Thyroid gland (tissue), 4 donors: ENCODE measurements at regions not wholly inside any gene's neighbourhood (a gene's known extent, or its start where the extent isn't known, plus 50 kb on each side); places are given as distances from the start of the nearest gene placed in this dataset.

Experiments used
- POLR2A ChIP-seq, 2 donors: fragments of 450-650 bp; IDR thresholded peaks; one replicate each; pipeline ENCODE4 v1.6.1; 2017; ENCODE audit warnings: antibody characterized with exemption in 2 of 2, mild to moderate bottlenecking in 2 of 2, moderate library complexity in 1 of 2
- TF ChIP-seq, protein P1 (sequence below), 6 experiments: fragments of 200-600 bp in 3 of 6; fragments of 450-650 bp in 3 of 6; sonication (generic) in 3 of 6; IDR thresholded peaks; one replicate each; pipeline ENCODE4 v1.5.1; 2016 to 2019; ENCODE audit warnings: antibody characterized with exemption in 6 of 6, mild to moderate bottlenecking in 2 of 6, inconsistent platforms in 1 of 6, moderate library complexity in 1 of 6

DNA sequence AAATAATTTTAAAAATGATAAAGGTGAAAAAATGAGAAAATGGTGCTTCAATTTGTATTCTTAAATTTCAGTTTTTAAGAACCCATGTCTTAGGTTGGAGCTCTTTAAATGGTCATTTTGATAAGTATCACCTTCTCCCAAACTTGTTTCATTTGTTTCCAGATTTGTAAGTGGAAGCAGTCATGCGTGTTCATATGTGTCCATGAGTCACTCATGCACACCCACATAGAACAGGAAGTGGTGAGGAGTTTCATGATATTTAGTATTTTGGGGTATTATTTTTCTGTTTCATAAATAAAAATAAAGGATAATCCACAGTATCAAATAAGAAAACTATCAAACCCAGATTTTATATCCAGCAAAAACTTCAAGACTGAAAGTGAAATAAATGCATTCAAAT lies 570.4 kb upstream of the ST8SIA4 start:
- TF ChIP-seq POLR2A (IDR thresholded peaks at IDR 0.05): no peak
- TF ChIP-seq, protein P1, sequence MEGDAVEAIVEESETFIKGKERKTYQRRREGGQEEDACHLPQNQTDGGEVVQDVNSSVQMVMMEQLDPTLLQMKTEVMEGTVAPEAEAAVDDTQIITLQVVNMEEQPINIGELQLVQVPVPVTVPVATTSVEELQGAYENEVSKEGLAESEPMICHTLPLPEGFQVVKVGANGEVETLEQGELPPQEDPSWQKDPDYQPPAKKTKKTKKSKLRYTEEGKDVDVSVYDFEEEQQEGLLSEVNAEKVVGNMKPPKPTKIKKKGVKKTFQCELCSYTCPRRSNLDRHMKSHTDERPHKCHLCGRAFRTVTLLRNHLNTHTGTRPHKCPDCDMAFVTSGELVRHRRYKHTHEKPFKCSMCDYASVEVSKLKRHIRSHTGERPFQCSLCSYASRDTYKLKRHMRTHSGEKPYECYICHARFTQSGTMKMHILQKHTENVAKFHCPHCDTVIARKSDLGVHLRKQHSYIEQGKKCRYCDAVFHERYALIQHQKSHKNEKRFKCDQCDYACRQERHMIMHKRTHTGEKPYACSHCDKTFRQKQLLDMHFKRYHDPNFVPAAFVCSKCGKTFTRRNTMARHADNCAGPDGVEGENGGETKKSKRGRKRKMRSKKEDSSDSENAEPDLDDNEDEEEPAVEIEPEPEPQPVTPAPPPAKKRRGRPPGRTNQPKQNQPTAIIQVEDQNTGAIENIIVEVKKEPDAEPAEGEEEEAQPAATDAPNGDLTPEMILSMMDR (IDR thresholded peaks at IDR 0.05): no peak
